ENCODE measurements at regions not wholly inside any gene's neighbourhood (a gene's known extent, or its start where the extent isn't known, plus 50 kb on each side); places are given as distances from the start of the nearest gene placed in this dataset.

GRCh38 chr7:12961910-12962480, 274.6 kb downstream of the ARL4A start:
- H3K4me3 ChIP-seq (ENCODE audit: low read length in 3 of 3) = no peak overlapping the region
- no peaks in the 10 kb centered on the region for H3K27me3 ChIP-seq (ENCODE audit: control insufficient read depth, insufficient read depth, low read length)
- FAIRE-seq = no peak
- H3K9ac ChIP-seq (ENCODE audit: low read length in 3 of 3) = no peak overlapping the region
- intact Hi-C loops (cut with DNase I) = no loop called here
- H3K4me1 ChIP-seq (ENCODE audit: control insufficient read depth in 2 of 3, insufficient read depth in 2 of 3, low read depth in 1 of 3, low read length in 3 of 3) = no peaks in the 10 kb centered on the region
- no peaks in the 10 kb centered on the region for H3K9me3 ChIP-seq (ENCODE audit: control insufficient read depth in 2 of 3, insufficient read depth in 1 of 3, low read length in 3 of 3)
- no peak overlapping the region for H3K27ac ChIP-seq (ENCODE audit: low read depth in 2 of 2, low read length in 2 of 2)
- DNase-seq = no peak
- no peak for TF ChIP-seq CTCF (IDR thresholded peaks at IDR 0.05; ENCODE audit: borderline replicate concordance, extremely low read depth, insufficient read depth)
- no peaks in the 10 kb centered on the region for H3K36me3 ChIP-seq (ENCODE audit: control insufficient read depth in 2 of 3, insufficient read depth in 3 of 3, low read length in 3 of 3)

- H3K4me3 ChIP-seq (ENCODE audit: low read length in 3 of 3) = no peak overlapping the region
- no peak for DNase-seq
- no peaks in the 10 kb centered on the region for H3K27me3 ChIP-seq (ENCODE audit: control insufficient read depth, insufficient read depth, low read length)
- no peaks in the 10 kb centered on the region for H3K9me3 ChIP-seq (ENCODE audit: control insufficient read depth in 2 of 3, insufficient read depth in 1 of 3, low read length in 3 of 3)
- no peaks in the 10 kb centered on the region for H3K36me3 ChIP-seq (ENCODE audit: control insufficient read depth in 2 of 3, insufficient read depth in 3 of 3, low read length in 3 of 3)
- TF ChIP-seq CTCF (IDR thresholded peaks at IDR 0.05; ENCODE audit: borderline replicate concordance, extremely low read depth, insufficient read depth) = no peak
- H3K9ac ChIP-seq (ENCODE audit: low read length in 3 of 3) = no peak overlapping the region
- intact Hi-C loops (cut with DNase I) = no loop called here
- H3K4me1 ChIP-seq (ENCODE audit: control insufficient read depth in 2 of 3, insufficient read depth in 2 of 3, low read depth in 1 of 3, low read length in 3 of 3) = no peaks in the 10 kb centered on the region
- no peak overlapping the region for H3K27ac ChIP-seq (ENCODE audit: low read depth in 2 of 2, low read length in 2 of 2)
- FAIRE-seq = no peak
Measured at GRCh38 chr7:12963435-12963834, 276.0 kb downstream of the ARL4A start.

GRCh38 chr7:12964836-12965235, 277.4 kb downstream of the ARL4A start:
- Histone ChIP-seq H3K4me1 (ENCODE audit: control insufficient read depth in 2 of 3, insufficient read depth in 2 of 3, low read depth in 1 of 3, low read length in 3 of 3) (no peaks in the 10 kb centered on the region), H3K27me3 (ENCODE audit: control insufficient read depth, insufficient read depth, low read length) (no peaks in the 10 kb centered on the region), H3K9me3 (ENCODE audit: control insufficient read depth in 2 of 3, insufficient read depth in 1 of 3, low read length in 3 of 3) (no peaks in the 10 kb centered on the region), H3K27ac (ENCODE audit: low read depth in 2 of 2, low read length in 2 of 2) (no peak overlapping the region), H3K36me3 (ENCODE audit: control insufficient read depth in 2 of 3, insufficient read depth in 3 of 3, low read length in 3 of 3) (no peaks in the 10 kb centered on the region), H3K4me3 (ENCODE audit: low read length in 3 of 3) (no peak overlapping the region), H3K9ac (ENCODE audit: low read length in 3 of 3) (no peak overlapping the region)
- intact Hi-C loops (cut with DNase I) = no loop called here
- TF ChIP-seq CTCF (IDR thresholded peaks at IDR 0.05; ENCODE audit: borderline replicate concordance, extremely low read depth, insufficient read depth) = no peak
- DNase-seq (no peak), FAIRE-seq (no peak)

GRCh38 chr7:12965767-12966166, 278.3 kb downstream of the ARL4A start:
- no peaks in the 10 kb centered on the region for H3K9me3 ChIP-seq (ENCODE audit: control insufficient read depth in 2 of 3, insufficient read depth in 1 of 3, low read length in 3 of 3)
- no peaks in the 10 kb centered on the region for H3K4me1 ChIP-seq (ENCODE audit: control insufficient read depth in 2 of 3, insufficient read depth in 2 of 3, low read depth in 1 of 3, low read length in 3 of 3)
- no peaks in the 10 kb centered on the region for H3K27me3 ChIP-seq (ENCODE audit: control insufficient read depth, insufficient read depth, low read length)
- TF ChIP-seq CTCF (IDR thresholded peaks at IDR 0.05; ENCODE audit: borderline replicate concordance, extremely low read depth, insufficient read depth) = no peak
- no peak overlapping the region for H3K4me3 ChIP-seq (ENCODE audit: low read length in 3 of 3)
- no peak for FAIRE-seq
- no peak for DNase-seq
- intact Hi-C loops (cut with DNase I) = no loop called here
- H3K36me3 ChIP-seq (ENCODE audit: control insufficient read depth in 2 of 3, insufficient read depth in 3 of 3, low read length in 3 of 3) = no peaks in the 10 kb centered on the region
- H3K27ac ChIP-seq (ENCODE audit: low read depth in 2 of 2, low read length in 2 of 2) = no peak overlapping the region
- H3K9ac ChIP-seq (ENCODE audit: low read length in 3 of 3) = no peak overlapping the region
